ENCODE measurements at regions not wholly inside any gene's neighbourhood (a gene's known extent, or its start where the extent isn't known, plus 50 kb on each side); places are given as distances from the start of the nearest gene placed in this dataset.
A peak's percentile ranks its signal among the peaks of the same experiment; 100 is the strongest.

GRCh38 chr13:55566779-55567178 is 1573.9 kb upstream of the PRR20A start (continued):
- TF ChIP-seq FOXP1 (CRISPR knock-in tag; IDR thresholded peaks at IDR 0.05; ENCODE audit: borderline replicate concordance) (no peak), NFATC4 (CRISPR knock-in tag; IDR thresholded peaks at IDR 0.05) (peak; percentile 83), PRRX2 (CRISPR knock-in tag; IDR thresholded peaks at IDR 0.05) (peak; percentile 95), KAT7 (CRISPR knock-in tag; IDR thresholded peaks at IDR 0.05; ENCODE audit: borderline replicate concordance) (no peak), TCF7 (CRISPR knock-in tag; IDR thresholded peaks at IDR 0.05; ENCODE audit: low read depth) (no peak), ERG (CRISPR knock-in tag; IDR thresholded peaks at IDR 0.05) (peak; percentile 94), ZNF671 (CRISPR knock-in tag; IDR thresholded peaks at IDR 0.05) (peak; percentile 87), ZNF281 (CRISPR knock-in tag; IDR thresholded peaks at IDR 0.05) (no peak), NFYB (CRISPR knock-in tag; conservative IDR thresholded peaks at IDR 0.05; ENCODE audit: low read depth) (no peak), ZNF416 (CRISPR knock-in tag; IDR thresholded peaks at IDR 0.05) (peak; percentile 67; the same call in 1 of the 2 replicates)
- TF ChIP-seq, protein P1, sequence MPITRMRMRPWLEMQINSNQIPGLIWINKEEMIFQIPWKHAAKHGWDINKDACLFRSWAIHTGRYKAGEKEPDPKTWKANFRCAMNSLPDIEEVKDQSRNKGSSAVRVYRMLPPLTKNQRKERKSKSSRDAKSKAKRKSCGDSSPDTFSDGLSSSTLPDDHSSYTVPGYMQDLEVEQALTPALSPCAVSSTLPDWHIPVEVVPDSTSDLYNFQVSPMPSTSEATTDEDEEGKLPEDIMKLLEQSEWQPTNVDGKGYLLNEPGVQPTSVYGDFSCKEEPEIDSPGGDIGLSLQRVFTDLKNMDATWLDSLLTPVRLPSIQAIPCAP (CRISPR knock-in tag; IDR thresholded peaks at IDR 0.05): no peak
- TF ChIP-seq, protein P2, sequence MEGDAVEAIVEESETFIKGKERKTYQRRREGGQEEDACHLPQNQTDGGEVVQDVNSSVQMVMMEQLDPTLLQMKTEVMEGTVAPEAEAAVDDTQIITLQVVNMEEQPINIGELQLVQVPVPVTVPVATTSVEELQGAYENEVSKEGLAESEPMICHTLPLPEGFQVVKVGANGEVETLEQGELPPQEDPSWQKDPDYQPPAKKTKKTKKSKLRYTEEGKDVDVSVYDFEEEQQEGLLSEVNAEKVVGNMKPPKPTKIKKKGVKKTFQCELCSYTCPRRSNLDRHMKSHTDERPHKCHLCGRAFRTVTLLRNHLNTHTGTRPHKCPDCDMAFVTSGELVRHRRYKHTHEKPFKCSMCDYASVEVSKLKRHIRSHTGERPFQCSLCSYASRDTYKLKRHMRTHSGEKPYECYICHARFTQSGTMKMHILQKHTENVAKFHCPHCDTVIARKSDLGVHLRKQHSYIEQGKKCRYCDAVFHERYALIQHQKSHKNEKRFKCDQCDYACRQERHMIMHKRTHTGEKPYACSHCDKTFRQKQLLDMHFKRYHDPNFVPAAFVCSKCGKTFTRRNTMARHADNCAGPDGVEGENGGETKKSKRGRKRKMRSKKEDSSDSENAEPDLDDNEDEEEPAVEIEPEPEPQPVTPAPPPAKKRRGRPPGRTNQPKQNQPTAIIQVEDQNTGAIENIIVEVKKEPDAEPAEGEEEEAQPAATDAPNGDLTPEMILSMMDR (IDR thresholded peaks at IDR 0.05): no peak
- TF ChIP-seq, protein P3, sequence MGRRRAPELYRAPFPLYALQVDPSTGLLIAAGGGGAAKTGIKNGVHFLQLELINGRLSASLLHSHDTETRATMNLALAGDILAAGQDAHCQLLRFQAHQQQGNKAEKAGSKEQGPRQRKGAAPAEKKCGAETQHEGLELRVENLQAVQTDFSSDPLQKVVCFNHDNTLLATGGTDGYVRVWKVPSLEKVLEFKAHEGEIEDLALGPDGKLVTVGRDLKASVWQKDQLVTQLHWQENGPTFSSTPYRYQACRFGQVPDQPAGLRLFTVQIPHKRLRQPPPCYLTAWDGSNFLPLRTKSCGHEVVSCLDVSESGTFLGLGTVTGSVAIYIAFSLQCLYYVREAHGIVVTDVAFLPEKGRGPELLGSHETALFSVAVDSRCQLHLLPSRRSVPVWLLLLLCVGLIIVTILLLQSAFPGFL (CRISPR knock-in tag; IDR thresholded peaks at IDR 0.05; ENCODE audit: borderline replicate concordance): no peak

- Mint-ChIP-seq H3K27ac (no peak overlapping the region), H3K4me1 (peaks cover 49% of the 10 kb centered on the region), H3K36me3 (no peaks in the 10 kb centered on the region), H3K9me3 (no peaks in the 10 kb centered on the region), H3K4me3 (no peak overlapping the region), H3K27me3 (ENCODE audit: low read depth) (no peaks in the 10 kb centered on the region)
- ATAC-seq (no peak), DNase-seq (ENCODE audit: low spot score) (no peak)
- CTCF ChIA-PET: interaction anchor here (1.2 kb wide), 1 partner anchor 1786 kb away, joined by 3 read pairs; no protein-coding TSS in a partner anchor
- POLR2A ChIA-PET: interaction anchor here (0.9 to 1.9 kb wide), 2 partner anchors 9 to 17 kb away, joined by 3 to 8 read pairs; no protein-coding TSS in a partner anchor
- TF ChIP-seq ERG (CRISPR knock-in tag; IDR thresholded peaks at IDR 0.05) (peak; percentile 32), CREB1 (CRISPR knock-in tag; IDR thresholded peaks at IDR 0.05) (no peak), ZNF263 (CRISPR knock-in tag; IDR thresholded peaks at IDR 0.05; ENCODE audit: low read depth) (no peak), GTF2I (CRISPR knock-in tag; conservative IDR thresholded peaks at IDR 0.05) (no peak), ZNF396 (CRISPR knock-in tag; IDR thresholded peaks at IDR 0.05; ENCODE audit: borderline replicate concordance) (no peak), CDX4 (CRISPR knock-in tag; IDR thresholded peaks at IDR 0.05; ENCODE audit: borderline replicate concordance) (no peak), TP53 (CRISPR knock-in tag; IDR thresholded peaks at IDR 0.05) (no peak), E2F5 (CRISPR knock-in tag; IDR thresholded peaks at IDR 0.05) (no peak)
- TF ChIP-seq, protein P4, sequence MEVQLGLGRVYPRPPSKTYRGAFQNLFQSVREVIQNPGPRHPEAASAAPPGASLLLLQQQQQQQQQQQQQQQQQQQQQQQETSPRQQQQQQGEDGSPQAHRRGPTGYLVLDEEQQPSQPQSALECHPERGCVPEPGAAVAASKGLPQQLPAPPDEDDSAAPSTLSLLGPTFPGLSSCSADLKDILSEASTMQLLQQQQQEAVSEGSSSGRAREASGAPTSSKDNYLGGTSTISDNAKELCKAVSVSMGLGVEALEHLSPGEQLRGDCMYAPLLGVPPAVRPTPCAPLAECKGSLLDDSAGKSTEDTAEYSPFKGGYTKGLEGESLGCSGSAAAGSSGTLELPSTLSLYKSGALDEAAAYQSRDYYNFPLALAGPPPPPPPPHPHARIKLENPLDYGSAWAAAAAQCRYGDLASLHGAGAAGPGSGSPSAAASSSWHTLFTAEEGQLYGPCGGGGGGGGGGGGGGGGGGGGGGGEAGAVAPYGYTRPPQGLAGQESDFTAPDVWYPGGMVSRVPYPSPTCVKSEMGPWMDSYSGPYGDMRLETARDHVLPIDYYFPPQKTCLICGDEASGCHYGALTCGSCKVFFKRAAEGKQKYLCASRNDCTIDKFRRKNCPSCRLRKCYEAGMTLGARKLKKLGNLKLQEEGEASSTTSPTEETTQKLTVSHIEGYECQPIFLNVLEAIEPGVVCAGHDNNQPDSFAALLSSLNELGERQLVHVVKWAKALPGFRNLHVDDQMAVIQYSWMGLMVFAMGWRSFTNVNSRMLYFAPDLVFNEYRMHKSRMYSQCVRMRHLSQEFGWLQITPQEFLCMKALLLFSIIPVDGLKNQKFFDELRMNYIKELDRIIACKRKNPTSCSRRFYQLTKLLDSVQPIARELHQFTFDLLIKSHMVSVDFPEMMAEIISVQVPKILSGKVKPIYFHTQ (CRISPR knock-in tag; IDR thresholded peaks at IDR 0.05): peak; percentile 91
Observed at GRCh38 chr13:55567721-55568625, 1572.7 kb upstream of the PRR20A start.
